ENCODE measurements at regions not wholly inside any gene's neighbourhood (a gene's known extent, or its start where the extent isn't known, plus 50 kb on each side); places are given as distances from the start of the nearest gene placed in this dataset.
"Not testable (repeated sequence)": the region's sequence is repeated elsewhere in the genome, so short reads cannot be mapped to it uniquely, and the experiment has no call there.

DNA sequence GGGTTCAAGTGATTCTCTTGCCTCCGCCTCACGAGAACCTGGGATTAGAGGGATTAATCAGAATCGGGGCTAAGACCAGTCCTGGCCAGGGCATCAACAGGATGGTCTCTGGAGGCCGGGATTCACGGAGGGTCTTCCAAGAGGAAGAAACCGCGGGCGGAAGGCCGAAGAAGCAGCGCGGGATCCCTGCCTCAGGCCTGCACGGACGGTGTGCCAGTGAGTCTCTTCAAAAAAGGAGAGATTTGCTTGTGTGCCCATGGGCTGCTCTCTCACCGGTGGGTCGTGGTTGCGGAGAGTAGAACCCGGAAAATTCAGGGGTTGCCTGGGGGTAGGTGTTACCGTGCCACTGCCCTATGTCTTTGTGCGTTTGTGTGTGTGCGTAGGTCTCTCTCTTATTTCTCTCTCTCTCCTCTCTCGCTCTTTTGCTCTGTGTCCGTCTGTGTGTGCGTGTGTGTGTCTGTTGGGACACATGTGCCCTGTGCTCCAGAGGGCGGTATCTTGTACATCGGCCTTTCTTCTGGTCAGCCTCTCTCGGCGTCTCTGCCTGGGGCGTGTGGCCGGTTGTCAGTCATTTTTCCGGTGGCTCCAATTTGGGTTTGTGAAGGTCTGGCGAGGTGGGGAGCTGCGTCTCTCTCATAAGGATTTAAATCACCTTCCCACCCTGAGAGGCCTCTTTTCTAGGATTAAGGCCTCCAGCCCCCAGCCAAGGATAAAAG lies 613.2 kb downstream of the KCNJ18 start:
- FAIRE-seq, result no peak
- dilution Hi-C loops (cut with MboI; ENCODE audit: extremely low pct_ligation_motif_present, low sequenced_read_pairs) (no loop called here), intact Hi-C loops (cut with micrococcal nuclease) (no loop called here)
- Histone ChIP-seq H4K20me1 (replicated peaks; ENCODE audit: control insufficient read depth, extremely low read depth, insufficient read depth, low read length) (no peaks in the 10 kb centered on the region), H3K27ac (ENCODE audit: insufficient read depth, low read depth, low read length) (no peak overlapping the region), H3K36me3 (ENCODE audit: control insufficient read depth in 2 of 2, extremely low read depth in 1 of 2, insufficient read depth in 2 of 2, low read length in 2 of 2) (no peaks in the 10 kb centered on the region), H3K27me3 (ENCODE audit: control insufficient read depth in 2 of 2, insufficient read depth in 2 of 2, low read length in 2 of 2) (no peaks in the 10 kb centered on the region), H3K4me2 (ENCODE audit: insufficient read depth, low read length) (no peak overlapping the region), H3K4me1 (ENCODE audit: control insufficient read depth, extremely low read depth, insufficient read depth, low read length) (no peaks in the 10 kb centered on the region), H3K9me1 (replicated peaks; ENCODE audit: control insufficient read depth, extremely low read depth, insufficient read depth, low read length) (no peaks in the 10 kb centered on the region), H2AFZ (ENCODE audit: low read depth, low read length) (no peak overlapping the region), H3K9me3 (replicated peaks; ENCODE audit: control insufficient read depth, insufficient read depth, low read length) (peaks cover 4% of the 10 kb centered on the region), H3K4me3 (replicated peaks in 1 of 3; ENCODE audit: insufficient read depth in 1 of 3, low read depth in 1 of 3, low read length in 3 of 3) (no peak overlapping the region), H3K9ac (replicated peaks; ENCODE audit: extremely low read depth, insufficient read depth, low read length) (no peak overlapping the region), H3K79me2 (ENCODE audit: control insufficient read depth, insufficient read depth, low read length) (no peaks in the 10 kb centered on the region)
- no TSS peak for BruUV-seq (replicated peaks)
- TF ChIP-seq MYC (IDR thresholded peaks at IDR 0.05; ENCODE audit: low read depth, low read length) (no peak), EZH2 (IDR thresholded peaks at IDR 0.05; ENCODE audit: borderline replicate concordance, low read depth, low read length, severe bottlenecking) (no peak), MAX (IDR thresholded peaks at IDR 0.05; ENCODE audit: insufficient read depth, insufficient read length) (no peak), POLR2A (IDR thresholded peaks at IDR 0.05; ENCODE audit: low read depth, low read length) (no peak), JUN (IDR thresholded peaks at IDR 0.05; ENCODE audit: borderline replicate concordance, insufficient read depth, insufficient read length, low read depth) (no peak), GATA2 (IDR thresholded peaks at IDR 0.05; ENCODE audit: insufficient read depth, insufficient read length, low read depth, low read length) (no peak), FOS (IDR thresholded peaks at IDR 0.05; ENCODE audit: borderline replicate concordance, insufficient read depth, low read length) (no peak)
- CTCF ChIA-PET, result no interaction called here
- DNase-seq (ENCODE audit: low read depth, low spot score), result no peak
- POLR2A ChIA-PET, result no interaction called here

DNA sequence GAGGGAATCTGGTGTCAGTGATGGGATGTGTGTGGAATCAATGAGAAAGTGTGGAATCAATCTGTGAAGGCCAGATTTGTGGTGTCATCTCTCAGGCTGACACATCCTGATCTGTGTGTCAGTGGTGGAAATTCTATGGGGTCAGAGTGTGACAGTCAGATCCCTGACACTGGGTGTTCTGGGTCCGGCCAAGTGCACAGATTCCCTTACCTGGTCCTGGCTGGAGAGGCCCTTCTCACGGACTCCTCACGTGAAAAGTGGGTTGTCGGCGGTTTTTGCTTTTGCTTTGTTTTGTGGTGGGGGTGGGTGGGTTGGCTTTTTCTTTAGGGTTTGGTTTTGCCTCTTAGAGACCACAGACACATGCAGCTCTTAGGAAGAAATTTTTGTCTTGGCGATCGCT lies 618.0 kb downstream of the KCNJ18 start:
- H3K27ac ChIP-seq (ENCODE audit: insufficient read depth, low read depth, low read length); H3K36me3 ChIP-seq (ENCODE audit: control insufficient read depth in 2 of 2, extremely low read depth in 1 of 2, insufficient read depth in 2 of 2, low read length in 2 of 2); DNase-seq (ENCODE audit: low read depth, low spot score); H3K27me3 ChIP-seq (ENCODE audit: control insufficient read depth in 2 of 2, insufficient read depth in 2 of 2, low read length in 2 of 2); FAIRE-seq; H3K4me2 ChIP-seq (ENCODE audit: insufficient read depth, low read length); H3K79me2 ChIP-seq (ENCODE audit: control insufficient read depth, insufficient read depth, low read length); H3K9me1 ChIP-seq (replicated peaks; ENCODE audit: control insufficient read depth, extremely low read depth, insufficient read depth, low read length); H3K9me3 ChIP-seq (replicated peaks; ENCODE audit: control insufficient read depth, insufficient read depth, low read length); H2AFZ ChIP-seq (ENCODE audit: low read depth, low read length); dilution Hi-C loops (cut with MboI; ENCODE audit: extremely low pct_ligation_motif_present, low sequenced_read_pairs); BruUV-seq (replicated peaks); H3K9ac ChIP-seq (replicated peaks; ENCODE audit: extremely low read depth, insufficient read depth, low read length); H3K4me3 ChIP-seq (replicated peaks in 1 of 3; ENCODE audit: insufficient read depth in 1 of 3, low read depth in 1 of 3, low read length in 3 of 3); H4K20me1 ChIP-seq (replicated peaks; ENCODE audit: control insufficient read depth, extremely low read depth, insufficient read depth, low read length); POLR2A ChIA-PET; intact Hi-C loops (cut with micrococcal nuclease); H3K4me1 ChIP-seq (ENCODE audit: control insufficient read depth, extremely low read depth, insufficient read depth, low read length); CTCF ChIA-PET: not testable (repeated sequence)
